ENCODE measurements at regions not wholly inside any gene's neighbourhood (a gene's known extent, or its start where the extent isn't known, plus 50 kb on each side); places are given as distances from the start of the nearest gene placed in this dataset.

GRCh38 chr13:21825801-21826200 lies 154.9 kb downstream of the FGF9 start:
- TF ChIP-seq POLR2A (IDR thresholded peaks at IDR 0.05), result no peak
- no peak for TF ChIP-seq CTCF (IDR thresholded peaks at IDR 0.05)

All from gastroesophageal sphincter (tissue), 3 donors.